ENCODE measurements at regions not wholly inside any gene's neighbourhood (a gene's known extent, or its start where the extent isn't known, plus 50 kb on each side); places are given as distances from the start of the nearest gene placed in this dataset.

GRCh38 chr16:13507530-13507929 lies 412.4 kb upstream of the ERCC4 start:
- TF ChIP-seq CTCF (IDR thresholded peaks at IDR 0.05): no peak
- no peaks in the 10 kb centered on the region for H3K4me1 ChIP-seq
- H3K27ac ChIP-seq: no peak overlapping the region
- DNase-seq (ENCODE audit: low spot score in 2 of 2): no peak
- no peaks in the 10 kb centered on the region for H3K27me3 ChIP-seq
- no peaks in the 10 kb centered on the region for H3K9me3 ChIP-seq
- H3K4me3 ChIP-seq: no peak overlapping the region
- H3K36me3 ChIP-seq: no peaks in the 10 kb centered on the region
- intact Hi-C loops (cut with DNase I): no loop called here

GRCh38 chr16:13510425-13511151 lies 409.4 kb upstream of the ERCC4 start:
- no peak for DNase-seq (ENCODE audit: low spot score in 2 of 2)
- Histone ChIP-seq H3K36me3 (no peaks in the 10 kb centered on the region), H3K27me3 (no peaks in the 10 kb centered on the region), H3K9me3 (peaks cover 0 to 7% of the 10 kb centered on the region in 2 donors), H3K4me3 (no peak overlapping the region), H3K27ac (no peak overlapping the region), H3K4me1 (no peaks in the 10 kb centered on the region)
- no peak for TF ChIP-seq CTCF (IDR thresholded peaks at IDR 0.05)
- intact Hi-C loops (cut with DNase I): no loop called here

GRCh38 chr16:13517841-13518240 lies 402.1 kb upstream of the ERCC4 start:
- Histone ChIP-seq H3K4me1 (no peaks in the 10 kb centered on the region), H3K27ac (no peak overlapping the region), H3K27me3 (no peaks in the 10 kb centered on the region), H3K9me3 (peaks cover 0 to 7% of the 10 kb centered on the region in 2 donors), H3K36me3 (no peaks in the 10 kb centered on the region), H3K4me3 (no peak overlapping the region)
- DNase-seq (ENCODE audit: low spot score in 2 of 2): no peak
- intact Hi-C loops (cut with DNase I): no loop called here
- no peak for TF ChIP-seq CTCF (IDR thresholded peaks at IDR 0.05)

- Histone ChIP-seq H3K4me1 (no peaks in the 10 kb centered on the region), H3K36me3 (no peaks in the 10 kb centered on the region), H3K9me3 (no peaks in the 10 kb centered on the region), H3K4me3 (no peak overlapping the region), H3K27ac (no peak overlapping the region), H3K27me3 (no peaks in the 10 kb centered on the region)
- no peak for TF ChIP-seq CTCF (IDR thresholded peaks at IDR 0.05)
- DNase-seq (ENCODE audit: low spot score in 2 of 2): no peak
- intact Hi-C loops (cut with DNase I): no loop called here
Observed at GRCh38 chr16:13519871-13520270, 400.1 kb upstream of the ERCC4 start.

GRCh38 chr16:13521356-13521755 lies 398.6 kb upstream of the ERCC4 start:
- Histone ChIP-seq H3K27ac (no peak overlapping the region), H3K36me3 (no peaks in the 10 kb centered on the region), H3K9me3 (no peaks in the 10 kb centered on the region), H3K4me3 (no peak overlapping the region), H3K27me3 (no peaks in the 10 kb centered on the region), H3K4me1 (no peaks in the 10 kb centered on the region)
- no peak for DNase-seq (ENCODE audit: low spot score in 2 of 2)
- no peak for TF ChIP-seq CTCF (IDR thresholded peaks at IDR 0.05)
- intact Hi-C loops (cut with DNase I): no loop called here

- no peak for DNase-seq (ENCODE audit: low spot score in 2 of 2)
- Histone ChIP-seq H3K4me1 (no peaks in the 10 kb centered on the region), H3K36me3 (no peaks in the 10 kb centered on the region), H3K4me3 (no peak overlapping the region), H3K9me3 (no peaks in the 10 kb centered on the region), H3K27ac (no peak overlapping the region), H3K27me3 (no peaks in the 10 kb centered on the region)
- intact Hi-C loops (cut with DNase I): no loop called here
- TF ChIP-seq CTCF (IDR thresholded peaks at IDR 0.05): no peak
Observed at GRCh38 chr16:13527332-13527731, 392.6 kb upstream of the ERCC4 start.

Measured in ascending aorta (tissue), 2 donors.